Ascending aorta (tissue), 2 donors: ENCODE measurements at regions not wholly inside any gene's neighbourhood (a gene's known extent, or its start where the extent isn't known, plus 50 kb on each side); places are given as distances from the start of the nearest gene placed in this dataset.

Experiments used
- DNase-seq, 2 donors: peaks; one replicate each; pipeline ENCODE4 v3.0.0-alpha.2; 2019; ENCODE audit warnings: low spot score in 2 of 2
- H3K27ac ChIP-seq, 2 donors: fragments of 200-600 bp; sonication (generic); one replicate each; pipeline ENCODE4 v1.5.1; 2016 to 2017; ENCODE audit warnings: mild to moderate bottlenecking in 1 of 2
- H3K27me3 ChIP-seq: fragments of 200-600 bp; sonication (generic); one replicate; pipeline ENCODE4 v1.5.1; 2017
- H3K36me3 ChIP-seq, 2 donors: fragments of 200-600 bp; sonication (generic); one replicate each; pipeline ENCODE4 v1.5.1; 2016
- H3K4me1 ChIP-seq, 2 donors: fragments of 200-600 bp; sonication (generic); one replicate each; pipeline ENCODE4 v1.5.1; 2016 to 2017; ENCODE audit warnings: mild to moderate bottlenecking in 1 of 2
- H3K4me3 ChIP-seq, 2 donors: fragments of 200-600 bp; sonication (generic); one replicate each; pipeline ENCODE4 v1.5.1; 2016 to 2017; ENCODE audit warnings: mild to moderate bottlenecking in 1 of 2
- H3K9me3 ChIP-seq, 2 donors: fragments of 200-600 bp; sonication (generic); one replicate each; pipeline ENCODE4 v1.5.1; 2016
- CTCF ChIP-seq, 3 experiments: fragments of 200-600 bp in 2 of 3; fragments of 450-650 bp in 1 of 3; sonication (generic) in 2 of 3; IDR thresholded peaks; one replicate each; pipeline ENCODE4 v1.5.1; 2016 to 2019; ENCODE audit warnings: antibody characterized with exemption in 3 of 3, mild to moderate bottlenecking in 1 of 3, moderate library complexity in 1 of 3
- intact Hi-C: fragments of 100-400 bp; cut with DNase I; formaldehyde crosslinking; loops from one replicate; pipeline ENCODE4 v1.15.1; 2023

GRCh38 chr14:26363689-26364088, 234.1 kb downstream of the NOVA1 start:
- H3K4me1 ChIP-seq: no peaks in the 10 kb centered on the region
- H3K27me3 ChIP-seq: no peaks in the 10 kb centered on the region
- no peaks in the 10 kb centered on the region for H3K9me3 ChIP-seq
- TF ChIP-seq CTCF (IDR thresholded peaks at IDR 0.05): no peak
- DNase-seq: no peak
- intact Hi-C loops: no loop called here
- no peak overlapping the region for H3K4me3 ChIP-seq
- H3K36me3 ChIP-seq: no peaks in the 10 kb centered on the region
- H3K27ac ChIP-seq: no peak overlapping the region

- no peaks in the 10 kb centered on the region for H3K27me3 ChIP-seq
- TF ChIP-seq CTCF (IDR thresholded peaks at IDR 0.05): no peak
- H3K4me1 ChIP-seq: no peaks in the 10 kb centered on the region
- intact Hi-C loops: no loop called here
- DNase-seq: no peak
- no peaks in the 10 kb centered on the region for H3K36me3 ChIP-seq
- no peaks in the 10 kb centered on the region for H3K9me3 ChIP-seq
- H3K27ac ChIP-seq: no peak overlapping the region
- H3K4me3 ChIP-seq: no peak overlapping the region
Measured at GRCh38 chr14:26344596-26344995, 253.2 kb downstream of the NOVA1 start.

- intact Hi-C loops: no loop called here
- H3K27me3 ChIP-seq: no peaks in the 10 kb centered on the region
Measured at GRCh38 chr14:26339381-26339780, 258.5 kb downstream of the NOVA1 start.

GRCh38 chr14:26338231-26338630, 259.6 kb downstream of the NOVA1 start:
- intact Hi-C loops: no loop called here
- H3K9me3 ChIP-seq: no peaks in the 10 kb centered on the region
- no peaks in the 10 kb centered on the region for H3K36me3 ChIP-seq
- no peak for DNase-seq
- no peaks in the 10 kb centered on the region for H3K4me1 ChIP-seq
- TF ChIP-seq CTCF (IDR thresholded peaks at IDR 0.05): no peak
- H3K27ac ChIP-seq: no peak overlapping the region
- H3K27me3 ChIP-seq: no peaks in the 10 kb centered on the region
- no peak overlapping the region for H3K4me3 ChIP-seq

More at GRCh38 chr14:26339381-26339780, 258.5 kb downstream of the NOVA1 start:
- Histone ChIP-seq H3K4me3 (no peak overlapping the region), H3K9me3 (no peaks in the 10 kb centered on the region), H3K4me1 (no peaks in the 10 kb centered on the region), H3K36me3 (no peaks in the 10 kb centered on the region), H3K27ac (no peak overlapping the region)
- no peak for DNase-seq
- TF ChIP-seq CTCF (IDR thresholded peaks at IDR 0.05): no peak

- no peak overlapping the region for H3K27ac ChIP-seq
- H3K27me3 ChIP-seq: no peaks in the 10 kb centered on the region
- no peaks in the 10 kb centered on the region for H3K4me1 ChIP-seq
- no peak overlapping the region for H3K4me3 ChIP-seq
- H3K9me3 ChIP-seq: no peaks in the 10 kb centered on the region
- DNase-seq: no peak
- TF ChIP-seq CTCF (IDR thresholded peaks at IDR 0.05): no peak
- no peaks in the 10 kb centered on the region for H3K36me3 ChIP-seq
- intact Hi-C loops: no loop called here
Measured at GRCh38 chr14:26334288-26334687, 263.5 kb downstream of the NOVA1 start.

- TF ChIP-seq CTCF (IDR thresholded peaks at IDR 0.05): no peak
- Histone ChIP-seq H3K4me1 (no peaks in the 10 kb centered on the region), H3K4me3 (no peak overlapping the region), H3K27me3 (no peaks in the 10 kb centered on the region), H3K27ac (no peak overlapping the region), H3K36me3 (no peaks in the 10 kb centered on the region), H3K9me3 (no peaks in the 10 kb centered on the region)
- DNase-seq: no peak
- intact Hi-C loops: no loop called here
Measured at GRCh38 chr14:26332966-26333365, 264.9 kb downstream of the NOVA1 start.
